ENCODE measurements at regions not wholly inside any gene's neighbourhood (a gene's known extent, or its start where the extent isn't known, plus 50 kb on each side); places are given as distances from the start of the nearest gene placed in this dataset.

DNA sequence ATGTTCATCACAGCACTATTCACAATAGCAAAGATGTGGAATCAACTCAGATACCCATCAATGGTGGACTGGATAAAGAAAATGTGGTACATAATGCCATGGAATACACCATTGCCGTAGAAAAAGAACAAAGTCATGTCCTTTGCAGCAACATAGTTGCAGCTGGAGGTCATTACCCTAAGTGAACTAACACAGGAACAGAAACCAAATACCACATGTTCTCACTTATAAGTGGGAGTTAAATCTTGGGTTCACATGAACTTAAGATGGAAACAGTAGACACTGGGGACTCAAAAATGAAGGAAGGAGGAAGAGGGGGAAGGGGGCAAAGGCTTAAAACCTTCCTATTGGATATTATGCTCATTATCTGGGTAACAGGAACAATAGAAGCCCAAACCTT lies 228.1 kb upstream of the RAB6C start:
- Histone ChIP-seq H3K27me3 (no peaks in the 10 kb centered on the region), H3K4me3 (ENCODE audit: low read depth, low read length) (no peak overlapping the region), H3K4me1 (no peaks in the 10 kb centered on the region), H3K9me3 (no peaks in the 10 kb centered on the region), H3K36me3 (no peaks in the 10 kb centered on the region)
- no peak for TF ChIP-seq CTCF (IDR thresholded peaks at IDR 0.05; ENCODE audit: low read depth, low read length)
- no peak for DNase-seq

DNA sequence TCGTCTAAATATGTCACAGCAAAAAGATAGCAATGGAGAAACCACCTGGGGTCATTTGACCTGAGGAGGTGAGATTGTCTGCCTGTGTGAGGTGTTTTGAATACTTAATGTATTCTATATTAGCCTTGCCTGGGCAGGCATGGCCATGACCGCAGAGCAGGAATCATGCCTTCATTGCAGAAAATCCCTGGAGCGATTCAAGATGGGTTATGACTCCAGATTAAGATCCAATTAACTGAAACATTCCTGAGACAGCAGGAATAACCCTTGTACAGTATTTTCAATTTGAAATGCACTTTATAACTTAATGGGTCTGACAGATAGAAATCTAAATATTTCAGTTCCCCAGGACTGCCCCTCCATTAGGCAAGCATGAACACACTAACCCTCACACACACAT lies 227.3 kb upstream of the RAB6C start:
- TF ChIP-seq CTCF (IDR thresholded peaks at IDR 0.05; ENCODE audit: low read depth, low read length) = no peak

GRCh38 chr2:129752686-129753085 lies 226.8 kb upstream of the RAB6C start:
- H3K9me3 ChIP-seq = no peaks in the 10 kb centered on the region
- H3K4me3 ChIP-seq (ENCODE audit: low read depth, low read length) = no peak overlapping the region
- H3K4me1 ChIP-seq = no peaks in the 10 kb centered on the region
- no peaks in the 10 kb centered on the region for H3K27me3 ChIP-seq
- no peak for DNase-seq
- TF ChIP-seq CTCF (IDR thresholded peaks at IDR 0.05; ENCODE audit: low read depth, low read length) = no peak
- no peaks in the 10 kb centered on the region for H3K36me3 ChIP-seq

More for the DNA sequence above, 227.3 kb upstream of the RAB6C start:
- no peaks in the 10 kb centered on the region for H3K27me3 ChIP-seq
- DNase-seq = no peak
- H3K36me3 ChIP-seq = no peaks in the 10 kb centered on the region
- no peaks in the 10 kb centered on the region for H3K4me1 ChIP-seq
- no peaks in the 10 kb centered on the region for H3K9me3 ChIP-seq
- H3K4me3 ChIP-seq (ENCODE audit: low read depth, low read length) = no peak overlapping the region

DNA sequence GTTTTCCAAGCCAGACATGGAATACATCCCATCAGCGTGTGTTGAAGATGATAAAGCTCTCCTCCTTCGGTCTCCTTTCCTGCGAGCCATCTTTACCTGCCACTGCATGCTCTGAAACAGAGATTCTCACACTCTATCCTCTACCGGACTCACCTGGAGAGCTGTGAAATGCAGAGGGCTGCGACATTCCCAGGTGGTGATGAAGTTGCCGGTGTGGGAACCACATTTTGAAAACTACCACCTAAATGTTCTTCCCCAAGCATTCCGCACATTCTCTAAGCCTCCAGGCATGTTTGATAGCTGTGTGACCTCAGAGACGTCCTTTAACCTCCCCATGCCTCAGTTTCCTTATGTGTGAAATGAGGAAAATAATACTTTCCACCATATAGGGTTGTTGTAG lies 226.2 kb upstream of the RAB6C start:
- Histone ChIP-seq H3K9me3 (no peaks in the 10 kb centered on the region), H3K36me3 (no peaks in the 10 kb centered on the region), H3K4me1 (no peaks in the 10 kb centered on the region), H3K27me3 (no peaks in the 10 kb centered on the region), H3K4me3 (ENCODE audit: low read depth, low read length) (no peak overlapping the region)
- no peak for TF ChIP-seq CTCF (IDR thresholded peaks at IDR 0.05; ENCODE audit: low read depth, low read length)
- no peak for DNase-seq

GRCh38 chr2:129754421-129754820 lies 225.0 kb upstream of the RAB6C start:
- no peaks in the 10 kb centered on the region for H3K27me3 ChIP-seq
- no peaks in the 10 kb centered on the region for H3K36me3 ChIP-seq
- H3K4me1 ChIP-seq = no peaks in the 10 kb centered on the region
- H3K9me3 ChIP-seq = no peaks in the 10 kb centered on the region
- no peak for TF ChIP-seq CTCF (IDR thresholded peaks at IDR 0.05; ENCODE audit: low read depth, low read length)
- no peak overlapping the region for H3K4me3 ChIP-seq (ENCODE audit: low read depth, low read length)
- no peak for DNase-seq

DNA sequence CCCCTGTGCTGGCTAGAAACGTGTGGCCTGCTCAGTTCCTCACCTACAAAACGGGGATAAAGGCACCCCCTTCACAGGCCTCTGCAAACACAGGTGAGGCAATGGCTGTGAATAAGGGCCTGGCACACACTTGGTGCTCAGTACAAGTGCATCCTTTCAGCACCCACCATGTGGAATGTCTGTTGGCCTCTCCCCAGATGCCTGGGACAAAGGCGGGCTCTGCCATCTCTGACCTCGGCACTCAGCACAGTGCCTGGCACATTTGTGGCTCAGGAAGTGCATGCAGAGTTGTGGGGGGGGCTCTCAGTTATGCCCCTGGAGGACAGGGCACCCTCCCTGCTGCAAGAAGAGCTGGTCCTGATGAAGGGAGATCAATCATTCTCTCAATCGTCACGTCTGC lies 224.6 kb upstream of the RAB6C start:
- H3K4me3 ChIP-seq (ENCODE audit: low read depth, low read length) = no peak overlapping the region
- TF ChIP-seq CTCF (IDR thresholded peaks at IDR 0.05; ENCODE audit: low read depth, low read length) = no peak
- no peaks in the 10 kb centered on the region for H3K4me1 ChIP-seq
- H3K9me3 ChIP-seq = no peaks in the 10 kb centered on the region
- no peaks in the 10 kb centered on the region for H3K36me3 ChIP-seq
- H3K27me3 ChIP-seq = no peaks in the 10 kb centered on the region
- DNase-seq = no peak
